ENCODE measurements at regions not wholly inside any gene's neighbourhood (a gene's known extent, or its start where the extent isn't known, plus 50 kb on each side); places are given as distances from the start of the nearest gene placed in this dataset.

DNA sequence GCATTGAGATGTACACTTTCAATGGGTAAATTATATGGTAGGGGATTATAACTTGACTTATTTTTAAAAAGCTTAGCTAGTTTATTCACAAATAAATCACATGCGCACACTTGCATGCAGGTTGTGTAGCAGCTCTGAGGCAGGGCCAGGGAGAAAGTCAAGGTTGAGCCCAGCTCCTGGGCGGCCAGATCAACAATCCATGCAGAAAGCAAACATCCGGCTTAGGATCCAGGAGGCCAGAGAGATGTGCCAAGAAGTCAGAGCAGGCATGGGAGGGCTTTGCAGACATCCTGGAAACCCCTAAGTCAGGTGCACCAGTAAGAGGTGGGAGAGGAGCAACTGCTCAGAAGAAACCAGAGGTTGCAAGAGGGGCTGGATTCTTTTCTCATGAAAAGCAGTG, 186.5 kb downstream of the AXIN2 start:
- H3K27me3 ChIP-seq (replicated peaks in 1 of 4; ENCODE audit: control extremely low read depth in 1 of 4, control insufficient read depth in 3 of 4, insufficient read depth in 4 of 4, low read length in 3 of 4): peaks cover 0 to 3% (median under 1%) of the 10 kb centered on the region in 4 experiments
- CTCF ChIA-PET: no interaction called here
- POLR2A ChIA-PET: no interaction called here
- H3K79me2 ChIP-seq (ENCODE audit: control insufficient read depth, insufficient read depth, low read length): no peaks in the 10 kb centered on the region
- H3K4me1 Mint-ChIP-seq: no peaks in the 10 kb centered on the region
- no peak overlapping the region for H3K4me3 Mint-ChIP-seq
- H3K4me1 ChIP-seq (ENCODE audit: control insufficient read depth in 2 of 2, insufficient read depth in 2 of 2, low read length in 2 of 2): no peaks in the 10 kb centered on the region
- H3K4me3 ChIP-seq (ENCODE audit: control extremely low read depth in 1 of 5, extremely low read depth in 1 of 5, insufficient read depth in 1 of 5, low read depth in 2 of 5, low read length in 4 of 5): no peak overlapping the region
- no peaks in the 10 kb centered on the region for H4K20me1 ChIP-seq (ENCODE audit: control insufficient read depth, insufficient read depth, low read length, poor library complexity, severe bottlenecking)
- DNase-seq: no peak
- ATAC-seq (ENCODE audit: low read depth): no peak
- H3K27ac ChIP-seq (ENCODE audit: low read length in 2 of 2): no peak overlapping the region
- H3K9me3 Mint-ChIP-seq (ENCODE audit: insufficient read depth): no peaks in the 10 kb centered on the region
- H3K27me3 Mint-ChIP-seq: peaks cover 43% of the 10 kb centered on the region
- H3K27ac Mint-ChIP-seq: no peak overlapping the region
- H3K9ac ChIP-seq (ENCODE audit: low read length): no peak overlapping the region
- H2AFZ ChIP-seq (ENCODE audit: insufficient read depth, low read depth, low read length, poor library complexity, severe bottlenecking): no peak overlapping the region
- no peaks in the 10 kb centered on the region for H3K36me3 ChIP-seq (replicated peaks in 1 of 2; ENCODE audit: control extremely low read depth in 1 of 2, control insufficient read depth in 1 of 2, extremely low read depth in 1 of 2, insufficient read depth in 2 of 2, low read length in 1 of 2)
- WGBS (ENCODE audit: insufficient coverage): 89% methylated on average over 3 of the region's 3 CpGs
- H3K4me2 ChIP-seq (replicated peaks; ENCODE audit: low read depth, low read length, poor library complexity, severe bottlenecking): no peak overlapping the region
- TF ChIP-seq, protein P1, sequence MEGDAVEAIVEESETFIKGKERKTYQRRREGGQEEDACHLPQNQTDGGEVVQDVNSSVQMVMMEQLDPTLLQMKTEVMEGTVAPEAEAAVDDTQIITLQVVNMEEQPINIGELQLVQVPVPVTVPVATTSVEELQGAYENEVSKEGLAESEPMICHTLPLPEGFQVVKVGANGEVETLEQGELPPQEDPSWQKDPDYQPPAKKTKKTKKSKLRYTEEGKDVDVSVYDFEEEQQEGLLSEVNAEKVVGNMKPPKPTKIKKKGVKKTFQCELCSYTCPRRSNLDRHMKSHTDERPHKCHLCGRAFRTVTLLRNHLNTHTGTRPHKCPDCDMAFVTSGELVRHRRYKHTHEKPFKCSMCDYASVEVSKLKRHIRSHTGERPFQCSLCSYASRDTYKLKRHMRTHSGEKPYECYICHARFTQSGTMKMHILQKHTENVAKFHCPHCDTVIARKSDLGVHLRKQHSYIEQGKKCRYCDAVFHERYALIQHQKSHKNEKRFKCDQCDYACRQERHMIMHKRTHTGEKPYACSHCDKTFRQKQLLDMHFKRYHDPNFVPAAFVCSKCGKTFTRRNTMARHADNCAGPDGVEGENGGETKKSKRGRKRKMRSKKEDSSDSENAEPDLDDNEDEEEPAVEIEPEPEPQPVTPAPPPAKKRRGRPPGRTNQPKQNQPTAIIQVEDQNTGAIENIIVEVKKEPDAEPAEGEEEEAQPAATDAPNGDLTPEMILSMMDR (IDR thresholded peaks at IDR 0.05): no peak
- TF ChIP-seq EZH2 (IDR thresholded peaks at IDR 0.05; ENCODE audit: borderline replicate concordance, insufficient read depth, low read depth, low read length, poor library complexity, severe bottlenecking): no peak
- H3K9me3 ChIP-seq (ENCODE audit: control extremely low read depth in 1 of 3, control insufficient read depth in 2 of 3, insufficient read depth in 1 of 3, low read length in 2 of 3): peaks cover 0 to 6% (median 0%) of the 10 kb centered on the region in 3 donors
- intact Hi-C loops (cut with micrococcal nuclease): no loop called here

DNA sequence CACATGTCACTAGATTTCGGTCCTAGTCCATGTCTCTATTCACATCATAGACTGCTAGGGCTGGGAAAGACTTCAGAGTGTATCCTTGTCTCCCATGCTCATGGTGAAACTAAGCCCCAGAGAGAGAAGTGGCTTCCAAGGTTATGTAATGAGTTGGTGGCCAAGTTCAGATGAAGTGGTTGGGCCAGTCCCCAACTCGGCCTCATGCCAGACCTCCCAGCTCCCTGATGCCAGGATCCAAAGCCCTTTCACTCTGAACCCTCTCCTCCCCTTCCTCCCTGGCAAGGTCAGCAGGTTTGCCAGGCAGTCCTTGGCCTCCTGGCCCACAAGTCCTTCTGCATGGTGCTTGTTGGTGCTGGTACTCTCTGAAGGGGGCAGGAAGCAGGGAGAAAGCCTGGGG, 189.7 kb downstream of the AXIN2 start:
- peaks cover 42% of the 10 kb centered on the region for H3K27me3 Mint-ChIP-seq
- H3K27me3 ChIP-seq (replicated peaks in 1 of 4; ENCODE audit: control extremely low read depth in 1 of 4, control insufficient read depth in 3 of 4, insufficient read depth in 4 of 4, low read length in 3 of 4): peaks cover 0 to 2% (median 0%) of the 10 kb centered on the region in 4 experiments
- no peak for ATAC-seq (ENCODE audit: low read depth)
- no peaks in the 10 kb centered on the region for H3K9me3 Mint-ChIP-seq (ENCODE audit: insufficient read depth)
- H3K27ac Mint-ChIP-seq: no peak overlapping the region
- no peak overlapping the region for H3K4me2 ChIP-seq (replicated peaks; ENCODE audit: low read depth, low read length, poor library complexity, severe bottlenecking)
- CTCF ChIA-PET: interaction anchor here (0.7 kb wide), 1 partner anchor 1136 kb away, joined by 4 read pairs; no protein-coding TSS in a partner anchor
- no peak overlapping the region for H3K9ac ChIP-seq (ENCODE audit: low read length)
- no peak overlapping the region for H3K4me3 Mint-ChIP-seq
- no peak for DNase-seq
- H3K4me1 ChIP-seq (ENCODE audit: control insufficient read depth in 2 of 2, insufficient read depth in 2 of 2, low read length in 2 of 2): no peaks in the 10 kb centered on the region
- H3K79me2 ChIP-seq (ENCODE audit: control insufficient read depth, insufficient read depth, low read length): no peaks in the 10 kb centered on the region
- intact Hi-C loops (cut with micrococcal nuclease): no loop called here
- H3K4me1 Mint-ChIP-seq: no peaks in the 10 kb centered on the region
- H3K9me3 ChIP-seq (ENCODE audit: control extremely low read depth in 1 of 3, control insufficient read depth in 2 of 3, insufficient read depth in 1 of 3, low read length in 2 of 3): peaks cover 0 to 6% (median 0%) of the 10 kb centered on the region in 3 donors
- H3K27ac ChIP-seq (ENCODE audit: low read length in 2 of 2): no peak overlapping the region
- WGBS (ENCODE audit: insufficient coverage): no CpG with 5 or more reads among the region's 2 CpGs
- no peaks in the 10 kb centered on the region for H3K36me3 ChIP-seq (replicated peaks in 1 of 2; ENCODE audit: control extremely low read depth in 1 of 2, control insufficient read depth in 1 of 2, extremely low read depth in 1 of 2, insufficient read depth in 2 of 2, low read length in 1 of 2)
- H4K20me1 ChIP-seq (ENCODE audit: control insufficient read depth, insufficient read depth, low read length, poor library complexity, severe bottlenecking): no peaks in the 10 kb centered on the region
- H3K4me3 ChIP-seq (ENCODE audit: control extremely low read depth in 1 of 5, extremely low read depth in 1 of 5, insufficient read depth in 1 of 5, low read depth in 2 of 5, low read length in 4 of 5): no peak overlapping the region
- no peak overlapping the region for H2AFZ ChIP-seq (ENCODE audit: insufficient read depth, low read depth, low read length, poor library complexity, severe bottlenecking)
- TF ChIP-seq, protein P1 (IDR thresholded peaks at IDR 0.05): no peak
- no peak for TF ChIP-seq EZH2 (IDR thresholded peaks at IDR 0.05; ENCODE audit: borderline replicate concordance, insufficient read depth, low read depth, low read length, poor library complexity, severe bottlenecking)
- POLR2A ChIA-PET: no interaction called here
